ENCODE measurements at regions not wholly inside any gene's neighbourhood (a gene's known extent, or its start where the extent isn't known, plus 50 kb on each side); places are given as distances from the start of the nearest gene placed in this dataset.

GRCh38 chr13:83620530-83621220, 261.6 kb downstream of the SLITRK1 start:
- Histone ChIP-seq H3K27me3 (no peaks in the 10 kb centered on the region), H3K27ac (no peak overlapping the region), H3K9me3 (no peaks in the 10 kb centered on the region), H3K4me1 (no peaks in the 10 kb centered on the region), H3K36me3 (no peaks in the 10 kb centered on the region), H3K4me3 (no peak overlapping the region)
- TF ChIP-seq POLR2A (IDR thresholded peaks at IDR 0.05) = no peak
- TF ChIP-seq CTCF (IDR thresholded peaks at IDR 0.05) = no peak
- DNase-seq = no peak
- intact Hi-C loops (cut with DNase I; ENCODE audit: low total_unique reads) = no loop called here

- Histone ChIP-seq H3K9me3 (no peaks in the 10 kb centered on the region), H3K4me3 (no peak overlapping the region), H3K36me3 (no peaks in the 10 kb centered on the region), H3K27ac (no peak overlapping the region), H3K27me3 (no peaks in the 10 kb centered on the region), H3K4me1 (no peaks in the 10 kb centered on the region)
- intact Hi-C loops (cut with DNase I; ENCODE audit: low total_unique reads) = no loop called here
- DNase-seq = no peak
- no peak for TF ChIP-seq CTCF (IDR thresholded peaks at IDR 0.05)
- TF ChIP-seq POLR2A (IDR thresholded peaks at IDR 0.05) = no peak
These were observed 263.3 kb downstream of the SLITRK1 start for GRCh38 chr13:83618966-83619365.

- no peaks in the 10 kb centered on the region for H3K36me3 ChIP-seq
- intact Hi-C loops (cut with DNase I; ENCODE audit: low total_unique reads) = no loop called here
These were observed 268.8 kb downstream of the SLITRK1 start for GRCh38 chr13:83613524-83613923.

GRCh38 chr13:83601539-83601938, 280.7 kb downstream of the SLITRK1 start:
- no peaks in the 10 kb centered on the region for H3K36me3 ChIP-seq
- intact Hi-C loops (cut with DNase I; ENCODE audit: low total_unique reads) = no loop called here
- TF ChIP-seq CTCF (IDR thresholded peaks at IDR 0.05) (no peak), POLR2A (IDR thresholded peaks at IDR 0.05) (no peak)
- H3K27me3 ChIP-seq = no peaks in the 10 kb centered on the region
- no peak for DNase-seq
- no peaks in the 10 kb centered on the region for H3K9me3 ChIP-seq
- H3K4me1 ChIP-seq = no peaks in the 10 kb centered on the region
- H3K4me3 ChIP-seq = no peak overlapping the region
- H3K27ac ChIP-seq = no peak overlapping the region

More at GRCh38 chr13:83613524-83613923, 268.8 kb downstream of the SLITRK1 start:
- Histone ChIP-seq H3K9me3 (no peaks in the 10 kb centered on the region), H3K27ac (no peak overlapping the region), H3K4me3 (no peak overlapping the region), H3K4me1 (no peaks in the 10 kb centered on the region), H3K27me3 (no peaks in the 10 kb centered on the region)
- no peak for DNase-seq
- TF ChIP-seq POLR2A (IDR thresholded peaks at IDR 0.05) (no peak), CTCF (IDR thresholded peaks at IDR 0.05) (no peak)

GRCh38 chr13:83592095-83592494, 290.2 kb downstream of the SLITRK1 start:
- intact Hi-C loops (cut with DNase I; ENCODE audit: low total_unique reads) = no loop called here
- Histone ChIP-seq H3K27ac (no peak overlapping the region), H3K9me3 (no peaks in the 10 kb centered on the region), H3K36me3 (no peaks in the 10 kb centered on the region), H3K4me1 (no peaks in the 10 kb centered on the region), H3K27me3 (no peaks in the 10 kb centered on the region), H3K4me3 (no peak overlapping the region)
- TF ChIP-seq CTCF (IDR thresholded peaks at IDR 0.05) (no peak), POLR2A (IDR thresholded peaks at IDR 0.05) (no peak)
- no peak for DNase-seq
